SK-N-SH (cell line): ENCODE measurements at regions not wholly inside any gene's neighbourhood (a gene's known extent, or its start where the extent isn't known, plus 50 kb on each side); places are given as distances from the start of the nearest gene placed in this dataset.

Experiments used
- CTCF ChIA-PET: fragments of 300-600, 350-600 bp; formaldehyde crosslinking; extraction: SDS; loops from one replicate; lab custom pipeline; 2021; lab: Yijun Ruan, JAX
- POLR2A ChIA-PET: fragments of 350-600 bp; sonication (Branson Sonifier 250); formaldehyde crosslinking; extraction: SDS; loops from one replicate; lab custom pipeline; 2020; ENCODE audit warnings: antibody characterized with exemption, inconsistent platforms; lab: Yijun Ruan, JAX
- DNase-seq: peaks from one replicate; pipeline ENCODE4 v3.0.0; 2012
- H2AFZ ChIP-seq: fragments of 200-600 bp; sonication (generic); 2 replicates; pipeline ENCODE4 v1.8.1; 2016; ENCODE audit warnings: antibody characterized with exemption, mild to moderate bottlenecking, low read depth
- H3F3A ChIP-seq: fragments of 200-600 bp; sonication (generic); replicated peaks from 2 replicates; pipeline ENCODE3; 2016; ENCODE audit warnings: antibody characterized with exemption, mild to moderate bottlenecking; ENCODE audit not compliant: insufficient read depth
- H3K27ac ChIP-seq, 2 experiments: fragments of 200-500 bp in 1 of 2; fragments of 200-600 bp in 1 of 2; sonication (Bioruptor generic) in 1 of 2; sonication (generic), shearing (Covaris generic) in 1 of 2; 2 replicates each; pipeline versions ENCODE4 v1.5.1 to v1.6.1; 2014 to 2016; ENCODE audit warnings: low read depth in 2 of 2, inconsistent platforms in 1 of 2, low read length in 1 of 2, mild to moderate bottlenecking in 1 of 2, mixed read lengths in 1 of 2
- H3K27me3 ChIP-seq: fragments of 200-600 bp; sonication (generic), shearing (Covaris generic); 2 replicates; pipeline ENCODE4 v1.6.1; 2016; ENCODE audit warnings: mixed run types; ENCODE audit not compliant: insufficient read depth
- H3K36me3 ChIP-seq, 2 experiments: fragments of 200-500 bp in 1 of 2; fragments of 200-600 bp in 1 of 2; sonication (Bioruptor generic) in 1 of 2; sonication (generic) in 1 of 2; replicated peaks in 1 of 2; 2 replicates each; pipeline versions ENCODE3 to v1.5.1; 2014 to 2016; ENCODE audit warnings: low read length in 1 of 2, mild to moderate bottlenecking in 1 of 2; ENCODE audit not compliant: insufficient read depth in 2 of 2, control insufficient read depth in 1 of 2
- H3K4me1 ChIP-seq, 2 experiments: fragments of 200-500 bp in 1 of 2; fragments of 200-600 bp in 1 of 2; sonication (Bioruptor generic) in 1 of 2; sonication (generic), shearing (Covaris generic) in 1 of 2; 2 replicates each; pipeline versions ENCODE4 v1.5.1 to v1.6.1; 2014 to 2016; ENCODE audit warnings: low read depth in 1 of 2, low read length in 1 of 2, mixed run types in 1 of 2; ENCODE audit not compliant: insufficient read depth in 2 of 2, control insufficient read depth in 1 of 2
- H3K4me2 ChIP-seq: fragments of 200-600 bp; sonication (generic), shearing (Covaris generic); 2 replicates; pipeline ENCODE4 v1.6.1; 2017; ENCODE audit warnings: mixed run types
- H3K4me3 ChIP-seq, 2 experiments: fragments of 200-500 bp in 1 of 2; fragments of 200-600 bp in 1 of 2; sonication (Bioruptor generic) in 1 of 2; sonication (generic), shearing (Covaris generic) in 1 of 2; 2 replicates each; pipeline versions ENCODE4 v1.5.1 to v1.8.1; 2014 to 2016; ENCODE audit warnings: low read depth in 2 of 2, inconsistent platforms in 1 of 2, low read length in 1 of 2, mild to moderate bottlenecking in 1 of 2, mixed read lengths in 1 of 2, moderate library complexity in 1 of 2
- H3K79me2 ChIP-seq: fragments of 200-600 bp; sonication (generic); 2 replicates; pipeline ENCODE4 v1.8.1; 2017; ENCODE audit warnings: mild to moderate bottlenecking; ENCODE audit not compliant: insufficient read depth
- H3K9ac ChIP-seq: fragments of 200-600 bp; sonication (generic); 2 replicates; pipeline ENCODE4 v1.6.1; 2017; ENCODE audit warnings: mixed run types
- H3K9me2 ChIP-seq: fragments of 200-600 bp; sonication (generic); 2 replicates; pipeline ENCODE4 v1.6.1; 2017; ENCODE audit warnings: mixed run types
- H3K9me3 ChIP-seq: fragments of 200-600 bp; sonication (generic); 2 replicates; pipeline ENCODE4 v1.6.1; 2017; ENCODE audit warnings: mixed run types, mild to moderate bottlenecking, moderate library complexity
- H4K20me1 ChIP-seq: fragments of 200-600 bp; sonication (generic); 2 replicates; pipeline ENCODE4 v1.6.1; 2017; ENCODE audit warnings: mild to moderate bottlenecking, mixed run types; ENCODE audit not compliant: insufficient read depth
- ELF1 ChIP-seq: IDR thresholded peaks from 2 replicates; pipeline ENCODE4 v1.4.0; 2012
- FOXJ3 ChIP-seq: sonication (generic); formaldehyde crosslinking; IDR thresholded peaks from 2 replicates; pipeline ENCODE4 v1.5.1; 2020; ENCODE audit warnings: mild to moderate bottlenecking, missing genetic modification reagents
- FOXM1 ChIP-seq: IDR thresholded peaks from 2 replicates; pipeline ENCODE4 v1.4.0; 2012; ENCODE audit warnings: low read depth, mild to moderate bottlenecking
- NFIC ChIP-seq: IDR thresholded peaks from 2 replicates; pipeline ENCODE4 v1.4.0; 2012; ENCODE audit warnings: borderline replicate concordance
- POLR2AphosphoS5 ChIP-seq: IDR thresholded peaks from 2 replicates; pipeline ENCODE4 v1.6.1; 2012; ENCODE audit warnings: low read depth, low read length
- RCOR1 ChIP-seq: fragments of 150-350 bp; IDR thresholded peaks from 2 replicates; pipeline ENCODE4 v1.6.1; 2017; ENCODE audit warnings: antibody characterized with exemption, low read length
- SIN3A ChIP-seq: IDR thresholded peaks from 2 replicates; pipeline ENCODE4 v1.6.1; 2012; ENCODE audit warnings: low read depth, mild to moderate bottlenecking, low read length, moderate library complexity, borderline replicate concordance
- SMC3 ChIP-seq: IDR thresholded peaks from 2 replicates; pipeline ENCODE4 v1.6.1; 2012; ENCODE audit warnings: low read depth, low read length, improper control_type of control experiment
- TAF1 ChIP-seq: IDR thresholded peaks from 2 replicates; pipeline ENCODE4 v1.6.1; 2012; ENCODE audit warnings: low read depth, mild to moderate bottlenecking, low read length, moderate library complexity, borderline replicate concordance
- TCF12 ChIP-seq: IDR thresholded peaks from 2 replicates; pipeline ENCODE4 v1.4.0; 2012
- TEAD4 ChIP-seq: IDR thresholded peaks from 2 replicates; pipeline ENCODE4 v1.4.0; 2012; ENCODE audit warnings: mild to moderate bottlenecking, borderline replicate concordance; ENCODE audit not compliant: insufficient read depth
- USF1 ChIP-seq: IDR thresholded peaks from 2 replicates; pipeline ENCODE4 v1.4.0; 2012; ENCODE audit warnings: low read depth, borderline replicate concordance
- USF2 ChIP-seq: fragments of 150-350 bp; IDR thresholded peaks from 2 replicates; pipeline ENCODE4 v1.6.1; 2017; ENCODE audit warnings: antibody characterized with exemption, low read length, low read depth, borderline replicate concordance
- WGBS: methylation state at CpG from one replicate; pipeline ENCODE4 v1.1.6; 2017; ENCODE audit warnings: low lambda C conversion rate; 5-methylcytosine and 5-hydroxymethylcytosine counted together
- TF ChIP-seq, protein P1 (sequence below): fragments of 150-350 bp; IDR thresholded peaks from 2 replicates; pipeline ENCODE4 v1.6.1; 2016; ENCODE audit warnings: mild to moderate bottlenecking, low read depth, low read length
- TF ChIP-seq, protein P2 (sequence below): IDR thresholded peaks from 2 replicates; pipeline ENCODE4 v1.4.0; 2012; ENCODE audit warnings: low read depth
- TF ChIP-seq, protein P3 (sequence below): IDR thresholded peaks from 2 replicates; pipeline ENCODE4 v1.6.1; 2012; ENCODE audit warnings: mild to moderate bottlenecking, low read depth, low read length, moderate library complexity

DNA sequence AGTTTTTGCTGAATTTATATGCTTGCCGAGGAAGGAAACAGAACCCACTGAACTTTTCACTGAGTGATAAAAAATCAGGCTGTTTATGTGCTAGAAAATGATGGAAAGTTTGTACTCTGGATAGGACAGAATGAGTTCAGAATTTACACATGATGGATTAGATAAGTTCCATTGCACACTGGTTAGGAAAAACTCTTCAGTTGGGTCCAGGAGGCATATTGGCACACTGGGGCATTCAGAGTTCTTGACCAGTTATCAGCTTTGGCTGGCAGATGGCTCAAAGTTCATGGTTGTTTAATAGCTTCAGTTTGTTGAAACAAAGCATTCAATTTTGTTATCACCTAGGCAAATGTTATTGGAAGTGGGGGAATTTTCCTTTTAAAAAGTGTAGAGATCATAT, 613.3 kb upstream of the SYNCRIP start:
- H3K4me1 ChIP-seq, result no peaks in the 10 kb centered on the region; a peak in 1 of 4 replicates
- H3K9me3 ChIP-seq, result no peaks in the 10 kb centered on the region
- WGBS, result 10% methylated on average over 1 of the region's 1 CpG
- no peak for DNase-seq
- H3K9ac ChIP-seq, result no peak overlapping the region
- no peak overlapping the region for H3K4me2 ChIP-seq
- CTCF ChIA-PET, result interaction anchor here (1.0 kb wide), 1 partner anchor 39 kb away, joined by 3 read pairs; no protein-coding TSS in a partner anchor
- H3K27ac ChIP-seq, result no peak overlapping the region
- H3K27me3 ChIP-seq, result no peaks in the 10 kb centered on the region
- no peaks in the 10 kb centered on the region for H3K79me2 ChIP-seq
- H3K9me2 ChIP-seq, result no peaks in the 10 kb centered on the region
- no peaks in the 10 kb centered on the region for H3K36me3 ChIP-seq
- POLR2A ChIA-PET, result no interaction called here
- H4K20me1 ChIP-seq, result no peaks in the 10 kb centered on the region
- TF ChIP-seq, protein P1, sequence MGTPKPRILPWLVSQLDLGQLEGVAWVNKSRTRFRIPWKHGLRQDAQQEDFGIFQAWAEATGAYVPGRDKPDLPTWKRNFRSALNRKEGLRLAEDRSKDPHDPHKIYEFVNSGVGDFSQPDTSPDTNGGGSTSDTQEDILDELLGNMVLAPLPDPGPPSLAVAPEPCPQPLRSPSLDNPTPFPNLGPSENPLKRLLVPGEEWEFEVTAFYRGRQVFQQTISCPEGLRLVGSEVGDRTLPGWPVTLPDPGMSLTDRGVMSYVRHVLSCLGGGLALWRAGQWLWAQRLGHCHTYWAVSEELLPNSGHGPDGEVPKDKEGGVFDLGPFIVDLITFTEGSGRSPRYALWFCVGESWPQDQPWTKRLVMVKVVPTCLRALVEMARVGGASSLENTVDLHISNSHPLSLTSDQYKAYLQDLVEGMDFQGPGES, result no peak
- TF ChIP-seq USF1 (no peak), RCOR1 (no peak), TEAD4 (no peak), SMC3 (no peak), TAF1 (no peak)
- no peak overlapping the region for H3K4me3 ChIP-seq
- H2AFZ ChIP-seq, result no peak overlapping the region
- H3F3A ChIP-seq, result no peaks in the 10 kb centered on the region

- H3K4me1 ChIP-seq, result peaks cover 0 to 2% of the 10 kb centered on the region in 2 experiments; a peak in 1 of 4 replicates
- H3K36me3 ChIP-seq, result no peaks in the 10 kb centered on the region
- H3K9me3 ChIP-seq, result no peaks in the 10 kb centered on the region
- no peak overlapping the region for H3K4me2 ChIP-seq
- no peaks in the 10 kb centered on the region for H4K20me1 ChIP-seq
- WGBS, result 20% methylated on average over 1 of the region's 1 CpG
- ChIA-PET CTCF (no interaction called here), POLR2A (no interaction called here)
- H3K9me2 ChIP-seq, result no peaks in the 10 kb centered on the region
- no peaks in the 10 kb centered on the region for H3K27me3 ChIP-seq
- no peak overlapping the region for H2AFZ ChIP-seq
- no peaks in the 10 kb centered on the region for H3K79me2 ChIP-seq
- DNase-seq, result no peak
- H3K9ac ChIP-seq, result no peak overlapping the region
- H3K27ac ChIP-seq, result no peak overlapping the region
- H3F3A ChIP-seq, result no peaks in the 10 kb centered on the region
- no peak overlapping the region for H3K4me3 ChIP-seq
- TF ChIP-seq FOXJ3 (CRISPR knock-in tag) (no peak), FOXM1 (no peak), POLR2AphosphoS5 (no peak), SMC3 (no peak), USF2 (no peak), TCF12 (no peak), ELF1 (no peak), NFIC (no peak), SIN3A (no peak)
- TF ChIP-seq, protein P2, sequence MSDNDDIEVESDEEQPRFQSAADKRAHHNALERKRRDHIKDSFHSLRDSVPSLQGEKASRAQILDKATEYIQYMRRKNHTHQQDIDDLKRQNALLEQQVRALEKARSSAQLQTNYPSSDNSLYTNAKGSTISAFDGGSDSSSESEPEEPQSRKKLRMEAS, result no peak
- TF ChIP-seq, protein P3, sequence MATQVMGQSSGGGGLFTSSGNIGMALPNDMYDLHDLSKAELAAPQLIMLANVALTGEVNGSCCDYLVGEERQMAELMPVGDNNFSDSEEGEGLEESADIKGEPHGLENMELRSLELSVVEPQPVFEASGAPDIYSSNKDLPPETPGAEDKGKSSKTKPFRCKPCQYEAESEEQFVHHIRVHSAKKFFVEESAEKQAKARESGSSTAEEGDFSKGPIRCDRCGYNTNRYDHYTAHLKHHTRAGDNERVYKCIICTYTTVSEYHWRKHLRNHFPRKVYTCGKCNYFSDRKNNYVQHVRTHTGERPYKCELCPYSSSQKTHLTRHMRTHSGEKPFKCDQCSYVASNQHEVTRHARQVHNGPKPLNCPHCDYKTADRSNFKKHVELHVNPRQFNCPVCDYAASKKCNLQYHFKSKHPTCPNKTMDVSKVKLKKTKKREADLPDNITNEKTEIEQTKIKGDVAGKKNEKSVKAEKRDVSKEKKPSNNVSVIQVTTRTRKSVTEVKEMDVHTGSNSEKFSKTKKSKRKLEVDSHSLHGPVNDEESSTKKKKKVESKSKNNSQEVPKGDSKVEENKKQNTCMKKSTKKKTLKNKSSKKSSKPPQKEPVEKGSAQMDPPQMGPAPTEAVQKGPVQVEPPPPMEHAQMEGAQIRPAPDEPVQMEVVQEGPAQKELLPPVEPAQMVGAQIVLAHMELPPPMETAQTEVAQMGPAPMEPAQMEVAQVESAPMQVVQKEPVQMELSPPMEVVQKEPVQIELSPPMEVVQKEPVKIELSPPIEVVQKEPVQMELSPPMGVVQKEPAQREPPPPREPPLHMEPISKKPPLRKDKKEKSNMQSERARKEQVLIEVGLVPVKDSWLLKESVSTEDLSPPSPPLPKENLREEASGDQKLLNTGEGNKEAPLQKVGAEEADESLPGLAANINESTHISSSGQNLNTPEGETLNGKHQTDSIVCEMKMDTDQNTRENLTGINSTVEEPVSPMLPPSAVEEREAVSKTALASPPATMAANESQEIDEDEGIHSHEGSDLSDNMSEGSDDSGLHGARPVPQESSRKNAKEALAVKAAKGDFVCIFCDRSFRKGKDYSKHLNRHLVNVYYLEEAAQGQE, result no peak
Measured at GRCh38 chr6:86251106-86251505, 608.4 kb upstream of the SYNCRIP start.
